H1 (cell line): ENCODE measurements at regions not wholly inside any gene's neighbourhood (a gene's known extent, or its start where the extent isn't known, plus 50 kb on each side); places are given as distances from the start of the nearest gene placed in this dataset.

Experiments used
- CTCF ChIA-PET: fragments of 300-600 bp; sonication (Branson Sonifier 250); formaldehyde crosslinking; loops from one replicate; lab custom pipeline; 2021; ENCODE audit not compliant: partially characterized antibody; lab: Charles Lee
- POLR2A ChIA-PET: fragments of 300-600 bp; sonication (Branson Sonifier 250); formaldehyde crosslinking; loops from one replicate; lab custom pipeline; 2021; ENCODE audit warnings: inconsistent platforms; ENCODE audit not compliant: partially characterized antibody; lab: Charles Lee
- DNase-seq, 2 experiments: peaks; one replicate each; pipeline versions ENCODE4 v3.0.0 to v3.0.0-alpha.2; 2010 to 2022; ENCODE audit warnings: low spot score in 2 of 2, low read depth in 1 of 2, mixed read lengths in 1 of 2
- FAIRE-seq: peaks from 2 replicates; lab custom pipeline; 2011; peaks lifted over from hg19 to GRCh38; lab: Jason Lieb, UNC
- H2AFZ ChIP-seq: 2 replicates; pipeline ENCODE4 v1.8.1; 2012; ENCODE audit warnings: low read length, inconsistent platforms
- H2AK5ac ChIP-seq: 2 replicates; pipeline ENCODE4 v1.6.1; 2013; ENCODE audit warnings: low read depth, low read length
- H2BK120ac ChIP-seq: replicated peaks from 2 replicates; pipeline ENCODE3; 2013; ENCODE audit warnings: low read depth, low read length, inconsistent platforms
- H2BK12ac ChIP-seq: 2 replicates; pipeline ENCODE4 v1.6.1; 2013; ENCODE audit warnings: low read depth, low read length
- H2BK15ac ChIP-seq: 2 replicates; pipeline ENCODE4 v1.6.1; 2013; ENCODE audit warnings: low read length
- H2BK20ac ChIP-seq: 2 replicates; pipeline ENCODE4 v1.6.1; 2013; ENCODE audit warnings: low read length
- H2BK5ac ChIP-seq: 2 replicates; pipeline ENCODE4 v1.6.1; 2013; ENCODE audit warnings: low read depth, low read length
- H3K14ac ChIP-seq: 2 replicates; pipeline ENCODE4 v1.6.1; 2013; ENCODE audit warnings: inconsistent platforms; ENCODE audit not compliant: insufficient read length
- H3K18ac ChIP-seq: 2 replicates; pipeline ENCODE4 v1.6.1; 2013; ENCODE audit warnings: low read length; ENCODE audit errors: extremely low read depth
- H3K23ac ChIP-seq: 2 replicates; pipeline ENCODE4 v1.6.1; 2013; ENCODE audit warnings: inconsistent platforms; ENCODE audit not compliant: insufficient read length
- H3K23me2 ChIP-seq: 2 replicates; pipeline ENCODE4 v1.6.1; 2013; ENCODE audit warnings: low read depth, low read length
- H3K27ac ChIP-seq: 2 replicates; pipeline ENCODE4 v1.6.1; 2011; ENCODE audit warnings: low read depth, low read length, inconsistent platforms
- H3K27me3 ChIP-seq, 4 experiments: replicated peaks in 1 of 4; 1 replicate in 1 of 4; 2 replicates in 3 of 4; pipeline versions ENCODE4 v1.6.1 to v1.8.1; 2011 to 2013; ENCODE audit warnings: low read length in 3 of 4, mild to moderate bottlenecking in 3 of 4, inconsistent platforms in 2 of 4, mixed read lengths in 2 of 4, moderate library complexity in 1 of 4; ENCODE audit not compliant: control insufficient read depth in 3 of 4, insufficient read depth in 3 of 4; ENCODE audit errors: extremely low read depth in 1 of 4
- H3K36me3 ChIP-seq, 4 experiments: 2 replicates each; pipeline versions ENCODE4 v1.6.1 to v1.8.1; 2011 to 2013; ENCODE audit warnings: mild to moderate bottlenecking in 4 of 4, low read length in 3 of 4, moderate library complexity in 2 of 4, control low read depth in 1 of 4, inconsistent platforms in 1 of 4; ENCODE audit not compliant: insufficient read depth in 4 of 4, control insufficient read depth in 2 of 4
- H3K4ac ChIP-seq: replicated peaks from 2 replicates; pipeline ENCODE3; 2013; ENCODE audit warnings: low read length, low read depth, mixed read lengths, inconsistent platforms; ENCODE audit not compliant: insufficient read length
- H3K4me1 ChIP-seq, 4 experiments: replicated peaks in 1 of 4; 1 replicate in 1 of 4; 2 replicates in 3 of 4; pipeline versions ENCODE4 v1.6.1 to v1.8.1; 2011 to 2013; ENCODE audit warnings: low read length in 3 of 4, inconsistent platforms in 2 of 4, mixed read lengths in 1 of 4; ENCODE audit not compliant: insufficient read depth in 4 of 4, control insufficient read depth in 3 of 4
- H3K4me2 ChIP-seq, 2 experiments: 2 replicates each; pipeline versions ENCODE4 v1.6.1 to v1.8.1; 2011 to 2013; ENCODE audit warnings: low read depth in 2 of 2, low read length in 2 of 2, control low read depth in 1 of 2, inconsistent platforms in 1 of 2, mild to moderate bottlenecking in 1 of 2; ENCODE audit not compliant: insufficient read depth in 1 of 2
- H3K4me3 ChIP-seq, 4 experiments: fragments of 200-600, 300-600 bp in 1 of 4; sonication (generic), shearing (Covaris generic), sonication (Bioruptor Twin) in 1 of 4; 2 replicates each; pipeline versions ENCODE4 v1.5.1 to v1.8.1; 2011 to 2016; ENCODE audit warnings: low read length in 4 of 4, low read depth in 3 of 4, control low read depth in 2 of 4, inconsistent platforms in 2 of 4, mild to moderate bottlenecking in 2 of 4, mixed read lengths in 1 of 4, moderate library complexity in 1 of 4; ENCODE audit not compliant: insufficient read depth in 2 of 4; ENCODE audit errors: extremely low read depth in 1 of 4
- H3K56ac ChIP-seq: replicated peaks from 2 replicates; pipeline ENCODE3; 2013; ENCODE audit warnings: low read depth, mild to moderate bottlenecking, mixed read lengths, low read length, inconsistent platforms; ENCODE audit not compliant: insufficient read length
- H3K79me1 ChIP-seq: 2 replicates; pipeline ENCODE4 v1.6.1; 2013; ENCODE audit warnings: low read depth, low read length, control low read depth
- H3K79me2 ChIP-seq, 2 experiments: 2 replicates each; pipeline versions ENCODE4 v1.6.1 to v1.8.1; 2012 to 2013; ENCODE audit warnings: low read length in 2 of 2, mild to moderate bottlenecking in 2 of 2, inconsistent platforms in 1 of 2; ENCODE audit not compliant: insufficient read depth in 2 of 2, control insufficient read depth in 1 of 2
- H3K9ac ChIP-seq, 4 experiments: replicated peaks in 1 of 4; 1 replicate in 1 of 4; 2 replicates in 3 of 4; pipeline versions ENCODE4 v1.6.1 to v1.8.1; 2011 to 2013; ENCODE audit warnings: low read depth in 3 of 4, low read length in 3 of 4, control low read depth in 2 of 4, mild to moderate bottlenecking in 2 of 4, moderate library complexity in 2 of 4, inconsistent platforms in 1 of 4; ENCODE audit errors: extremely low read depth in 1 of 4
- H3K9me3 ChIP-seq, 2 experiments: 2 replicates each; pipeline versions ENCODE4 v1.6.1 to v1.8.1; 2012 to 2013; ENCODE audit warnings: mild to moderate bottlenecking in 2 of 2, moderate library complexity in 2 of 2, control low read depth in 1 of 2, inconsistent platforms in 1 of 2, low read depth in 1 of 2, low read length in 1 of 2, mixed read lengths in 1 of 2; ENCODE audit not compliant: insufficient read depth in 2 of 2
- H4K20me1 ChIP-seq, 2 experiments: replicated peaks in 1 of 2; 2 replicates each; pipeline versions ENCODE3 to v1.8.1; 2011 to 2013; ENCODE audit warnings: inconsistent platforms in 2 of 2, low read length in 2 of 2, mild to moderate bottlenecking in 1 of 2; ENCODE audit not compliant: insufficient read depth in 2 of 2, control insufficient read depth in 1 of 2
- H4K5ac ChIP-seq: 2 replicates; pipeline ENCODE4 v1.6.1; 2013; ENCODE audit warnings: low read length, low read depth, mixed read lengths, inconsistent platforms; ENCODE audit not compliant: insufficient read length
- H4K8ac ChIP-seq: 2 replicates; pipeline ENCODE4 v1.8.0; 2013; ENCODE audit warnings: mild to moderate bottlenecking, moderate library complexity, low read length, inconsistent platforms; ENCODE audit not compliant: insufficient read depth; ENCODE audit errors: extremely low read depth
- H4K91ac ChIP-seq: replicated peaks from 2 replicates; pipeline ENCODE3; 2013; ENCODE audit warnings: low read length, mixed read lengths, inconsistent platforms; ENCODE audit not compliant: insufficient read length
- ATF3 ChIP-seq: IDR thresholded peaks from 2 replicates; pipeline ENCODE4 v1.6.1; 2011; ENCODE audit warnings: low read depth, mild to moderate bottlenecking, low read length; ENCODE audit not compliant: insufficient read depth
- BRCA1 ChIP-seq: IDR thresholded peaks from 2 replicates; pipeline ENCODE4 v1.6.1; 2012; ENCODE audit warnings: low read depth, low read length, improper control_type of control experiment
- CTCF ChIP-seq, 3 experiments: IDR thresholded peaks; 1 replicate in 2 of 3; 2 replicates in 1 of 3; pipeline versions ENCODE4 v1.5.1 to v1.6.1; 2011; ENCODE audit warnings: low read length in 3 of 3, mild to moderate bottlenecking in 3 of 3, inconsistent platforms in 2 of 3, low read depth in 1 of 3, moderate library complexity in 1 of 3; ENCODE audit not compliant: insufficient read depth in 1 of 3; ENCODE audit errors: control extremely low read depth in 1 of 3
- EZH2 ChIP-seq: fragments of 200-600 bp; sonication (generic); IDR thresholded peaks from 2 replicates; pipeline ENCODE4 v1.7.1; 2012; ENCODE audit warnings: low read depth, mild to moderate bottlenecking, moderate library complexity, low read length, inconsistent platforms; ENCODE audit not compliant: severe bottlenecking
- FOSL1 ChIP-seq: IDR thresholded peaks from 2 replicates; pipeline ENCODE4 v1.6.1; 2011; ENCODE audit warnings: mild to moderate bottlenecking, low read depth, low read length, moderate library complexity; ENCODE audit not compliant: insufficient read depth
- NRF1 ChIP-seq: IDR thresholded peaks from 2 replicates; pipeline ENCODE4 v1.6.1; 2011; ENCODE audit warnings: mild to moderate bottlenecking, low read depth, low read length, improper control_type of control experiment
- PHF8 ChIP-seq: fragments of 200-600 bp; sonication (generic); conservative IDR thresholded peaks from 2 replicates; pipeline ENCODE4 v1.7.1; 2012; ENCODE audit warnings: low read depth, mild to moderate bottlenecking, inconsistent platforms, low read length, moderate library complexity
- RXRA ChIP-seq: IDR thresholded peaks from 2 replicates; pipeline ENCODE4 v1.6.1; 2011; ENCODE audit warnings: low read depth, mild to moderate bottlenecking, low read length, moderate library complexity; ENCODE audit not compliant: insufficient read depth
- SP2 ChIP-seq: IDR thresholded peaks from 2 replicates; pipeline ENCODE4 v1.6.1; 2012; ENCODE audit warnings: mild to moderate bottlenecking, low read length, inconsistent platforms
- SP4 ChIP-seq: IDR thresholded peaks from 2 replicates; pipeline ENCODE4 v1.6.1; 2012; ENCODE audit warnings: low read length, inconsistent platforms
- SUZ12 ChIP-seq: fragments of 200-600 bp; sonication (generic); IDR thresholded peaks from 2 replicates; pipeline ENCODE4 v1.6.1; 2012; ENCODE audit warnings: mild to moderate bottlenecking, inconsistent platforms, low read length, moderate library complexity, mixed read lengths
- YY1 ChIP-seq: IDR thresholded peaks from 2 replicates; pipeline ENCODE4 v1.6.1; 2011; ENCODE audit warnings: low read depth, mild to moderate bottlenecking, low read length
- WGBS, 2 experiments: shearing (Covaris generic) in 1 of 2; methylation state at CpG; one replicate each; pipeline versions ENCODE4 v1.1.6 to v1.1.7; 2013 to 2015; ENCODE audit warnings: low lambda C conversion rate in 2 of 2, mixed read lengths in 2 of 2, inconsistent platforms in 1 of 2, low coverage in 1 of 2, missing lambda C conversion rate in 1 of 2; ENCODE audit not compliant: insufficient replicate concordance in 2 of 2, insufficient coverage in 1 of 2, insufficient read length in 1 of 2; ENCODE audit errors: extremely low coverage in 1 of 2, missing lambda C conversion rate in 1 of 2; 5-methylcytosine and 5-hydroxymethylcytosine counted together

GRCh38 chr4:138866314-138866713, 149.3 kb upstream of the NOCT start:
- H4K5ac ChIP-seq: no peak overlapping the region
- no peak overlapping the region for H3K9ac ChIP-seq
- no peak overlapping the region for H2BK15ac ChIP-seq
- TF ChIP-seq NRF1 (no peak), FOSL1 (no peak), PHF8 (no peak), BRCA1 (no peak), SP4 (no peak), SP2 (no peak), YY1 (no peak), EZH2 (no peak), CTCF (IDR thresholded peaks at IDR 0.05; ENCODE audit: control extremely low read depth in 1 of 3, insufficient read depth in 1 of 3, low read depth in 1 of 3, low read length in 3 of 3) (no peak), RXRA (no peak), ATF3 (no peak), SUZ12 (no peak)
- TF ChIP-seq, all 59 proteins: peak for 0
- Histone ChIP-seq H3K4me3 (no peak overlapping the region), H3K9me3 (no peaks in the 10 kb centered on the region), H3K79me2 (no peaks in the 10 kb centered on the region), H2BK5ac (no peak overlapping the region), H4K91ac (no peak overlapping the region), H2BK120ac (no peak overlapping the region), H3K27me3 (no peaks in the 10 kb centered on the region), H3K23ac (no peak overlapping the region), H3K4me2 (no peak overlapping the region), H3K4me1 (peaks cover 2 to 6% (median 4%) of the 10 kb centered on the region in 4 experiments; a peak in 6 of 7 replicates), H3K27ac (no peak overlapping the region), H3K18ac (no peak overlapping the region), H2BK12ac (no peak overlapping the region), H2AFZ (no peak overlapping the region), H4K8ac (no peak overlapping the region; the same call in 1 of the 2 replicates), H3K36me3 (no peaks in the 10 kb centered on the region), H2BK20ac (no peak overlapping the region), H3K23me2 (peaks cover 7% of the 10 kb centered on the region; the same call in 1 of the 2 replicates), H3K4ac (no peak overlapping the region), H4K20me1 (peaks cover 0 to 3% of the 10 kb centered on the region in 2 experiments), H3K14ac (no peak overlapping the region), H2AK5ac (no peak overlapping the region), H3K56ac (no peak overlapping the region), H3K79me1 (no peaks in the 10 kb centered on the region)
- 89% methylated on average over 2 of the region's 2 CpGs; no CpG with 5 or more reads in 1 of the 2 experiments for WGBS, 2 experiments
- ChIA-PET CTCF (interaction anchor here (0.5 to 0.6 kb wide), 2 partner anchors 51 to 170 kb away, joined by 3 read pairs; no protein-coding TSS in a partner anchor), POLR2A (no interaction called here)
- DNase-seq (no peak), FAIRE-seq (no peak)
